K562 (cell line): ENCODE measurements at regions not wholly inside any gene's neighbourhood (a gene's known extent, or its start where the extent isn't known, plus 50 kb on each side); places are given as distances from the start of the nearest gene placed in this dataset.

Source experiments
- ATAC-seq: fragments of 200-7000 bp; cut with Tn5 transposase; 3 replicates; pipeline ENCODE4 v1.9.1; 2020; ENCODE audit warnings: moderate library complexity
- BruUV-seq: library from RNA; stranded (reverse); fragments of 400-500 nt; replicated peaks from 2 replicates; lab custom pipeline; 2021; lab: Mats Ljungman, UMichigan
- CTCF ChIA-PET: fragments of 300-600 bp; formaldehyde crosslinking; extraction: SDS; loops from one replicate; lab custom pipeline; 2021; ENCODE audit warnings: low intra/inter-chr PET ratio; lab: Yijun Ruan, JAX
- POLR2A ChIA-PET: fragments of 300-600, 350-650 bp; sonication (Branson Sonifier 250); formaldehyde crosslinking; extraction: SDS; loops from one replicate; lab custom pipeline; 2021; ENCODE audit warnings: antibody characterized with exemption, inconsistent platforms; lab: Yijun Ruan, JAX
- DNase-seq, 4 experiments: peaks; one replicate each; pipeline versions ENCODE4 v3.0.0 to v3.0.0-alpha.2; 2011 to 2018; ENCODE audit warnings: low spot score in 3 of 4, mixed read lengths in 3 of 4; ENCODE audit errors: extremely low read depth in 1 of 4
- FAIRE-seq: peaks from 2 replicates; lab custom pipeline; 2011; peaks lifted over from hg19 to GRCh38; lab: Jason Lieb, UNC
- H2AFZ ChIP-seq: 2 replicates; pipeline ENCODE4 v1.6.0; 2011; ENCODE audit warnings: low read depth, low read length, control low read depth, inconsistent platforms
- H3K27ac ChIP-seq: fragments of 200-600 bp; 3 replicates; pipeline ENCODE4 v1.8.0; 2011; ENCODE audit warnings: low read depth, mild to moderate bottlenecking, control low read depth, inconsistent platforms, low read length, moderate library complexity, mixed read lengths; ENCODE audit errors: extremely low read depth
- H3K27me3 ChIP-seq, 2 experiments: fragments of 300-600 bp in 1 of 2; 2 replicates in 1 of 2; 3 replicates in 1 of 2; pipeline versions ENCODE4 v1.6.0 to v1.8.0; 2011; ENCODE audit warnings: inconsistent platforms in 2 of 2, low read length in 2 of 2, mild to moderate bottlenecking in 1 of 2, mixed read lengths in 1 of 2, moderate library complexity in 1 of 2; ENCODE audit not compliant: control insufficient read depth in 2 of 2, insufficient read depth in 2 of 2
- H3K36me3 ChIP-seq: fragments of 300-600 bp; 3 replicates; pipeline ENCODE4 v1.8.0; 2011; ENCODE audit warnings: mild to moderate bottlenecking, low read length, inconsistent platforms; ENCODE audit not compliant: control insufficient read depth, insufficient read depth
- H3K4me1 ChIP-seq, 2 experiments: fragments of 200-600 bp in 1 of 2; replicated peaks in 1 of 2; 2 replicates in 1 of 2; 3 replicates in 1 of 2; pipeline versions ENCODE4 v1.5.1 to v1.8.0; 2011; ENCODE audit warnings: inconsistent platforms in 2 of 2, low read length in 2 of 2, mild to moderate bottlenecking in 1 of 2, mixed read lengths in 1 of 2, moderate library complexity in 1 of 2; ENCODE audit not compliant: control insufficient read depth in 2 of 2, insufficient read depth in 2 of 2
- H3K4me2 ChIP-seq: 2 replicates; pipeline ENCODE4 v1.6.1; 2011; ENCODE audit warnings: low read length, control low read depth, inconsistent platforms, mixed read lengths; ENCODE audit not compliant: insufficient read depth
- H3K4me3 ChIP-seq: fragments of 200-600 bp; sonication (generic), shearing (Covaris generic); 2 replicates; pipeline ENCODE4 v1.5.1; 2016; ENCODE audit warnings: control low read depth, inconsistent platforms
- H3K79me2 ChIP-seq: fragments of 200-600 bp; 3 replicates; pipeline ENCODE4 v1.8.0; 2011; ENCODE audit warnings: low read length, inconsistent platforms; ENCODE audit not compliant: control insufficient read depth, insufficient read depth
- H3K9ac ChIP-seq, 2 experiments: 2 replicates each; pipeline versions ENCODE4 v1.6.0 to v1.6.1; 2011; ENCODE audit warnings: low read depth in 2 of 2, low read length in 2 of 2, control low read depth in 1 of 2, inconsistent platforms in 1 of 2, mild to moderate bottlenecking in 1 of 2, mixed read lengths in 1 of 2; ENCODE audit not compliant: insufficient read depth in 1 of 2
- H3K9me1 ChIP-seq: one replicate; pipeline ENCODE4 v1.6.0; 2011; ENCODE audit warnings: inconsistent platforms, mild to moderate bottlenecking, low read length, moderate library complexity; ENCODE audit not compliant: control insufficient read depth, insufficient read depth
- H3K9me3 ChIP-seq: replicated peaks from 2 replicates; pipeline ENCODE4 v1.5.1; 2011; ENCODE audit warnings: low read depth, low read length, inconsistent platforms; ENCODE audit not compliant: control insufficient read depth, insufficient read depth
- H4K20me1 ChIP-seq: replicated peaks from 2 replicates; pipeline ENCODE4 v1.6.1; 2011; ENCODE audit warnings: low read length, inconsistent platforms, mixed read lengths; ENCODE audit not compliant: control insufficient read depth, insufficient read depth
- BCLAF1 ChIP-seq, 2 experiments: fragments of 450-650 bp in 1 of 2; IDR thresholded peaks; 2 replicates each; pipeline ENCODE4 v1.6.1; 2011 to 2017; ENCODE audit warnings: low read depth in 2 of 2, antibody characterized with exemption in 1 of 2, borderline replicate concordance in 1 of 2, low read length in 1 of 2, mild to moderate bottlenecking in 1 of 2, mixed read lengths in 1 of 2; ENCODE audit not compliant: control insufficient read depth in 1 of 2
- KLF10 ChIP-seq: fragments of 250-450 bp; sonication (Bioruptor Pico); IDR thresholded peaks from 2 replicates; pipeline ENCODE4 v1.6.1; 2021; ENCODE audit warnings: matching md5 sums
- TSC22D4 ChIP-seq: fragments of 450-650 bp; IDR thresholded peaks from 2 replicates; pipeline ENCODE4 v1.6.1; 2016; ENCODE audit warnings: missing genetic modification characterization, missing biosample characterization, control low read depth
- WGBS: fragments of 100-300 bp; shearing (Covaris generic); methylation state at CpG from one replicate; pipeline ENCODE4 v1.1.6; 2016; ENCODE audit warnings: low coverage, mixed read lengths; ENCODE audit not compliant: insufficient coverage; ENCODE audit errors: missing lambda C conversion rate; 5-methylcytosine and 5-hydroxymethylcytosine counted together
- in situ Hi-C: fragments of 300-500 bp; cut with MboI; formaldehyde crosslinking; loops from 4 replicates; pipeline ENCODE4 v1.15.0; 2018; ENCODE audit warnings: inconsistent platforms, mixed read lengths
- intact Hi-C: fragments of 100-400 bp; cut with micrococcal nuclease; formaldehyde crosslinking; loops from 2 replicates; pipeline ENCODE4 v1.14.2; 2022

- Histone ChIP-seq H3K79me2 (no peaks in the 10 kb centered on the region), H3K9ac (no peak overlapping the region), H3K9me1 (no peaks in the 10 kb centered on the region), H3K27me3 (no peaks in the 10 kb centered on the region), H3K4me3 (no peak overlapping the region), H3K4me2 (no peak overlapping the region), H3K36me3 (no peaks in the 10 kb centered on the region), H3K27ac (no peak overlapping the region), H3K4me1 (no peaks in the 10 kb centered on the region), H2AFZ (no peak overlapping the region), H4K20me1 (no peaks in the 10 kb centered on the region), H3K9me3 (no peaks in the 10 kb centered on the region)
- DNase-seq (no peak), ATAC-seq (no peak), FAIRE-seq (no peak)
- intact Hi-C loops (no loop called here), in situ Hi-C loops (no loop called here)
- CTCF ChIA-PET = no interaction called here
- TF ChIP-seq TSC22D4 = no peak
- no peak for TF ChIP-seq BCLAF1 (IDR thresholded peaks at IDR 0.05; ENCODE audit: borderline replicate concordance in 1 of 2, control insufficient read depth in 1 of 2, low read depth in 2 of 2, low read length in 1 of 2)
- no peak for TF ChIP-seq KLF10 (CRISPR knock-in tag)
- 8% methylated on average over 4 of the region's 4 CpGs for WGBS
- BruUV-seq = no TSS peak
- POLR2A ChIA-PET = no interaction called here
Observed at GRCh38 chr4:138105331-138105730, 136.8 kb downstream of the SLC7A11 start.
